ENCODE measurements at regions not wholly inside any gene's neighbourhood (a gene's known extent, or its start where the extent isn't known, plus 50 kb on each side); places are given as distances from the start of the nearest gene placed in this dataset.

DNA sequence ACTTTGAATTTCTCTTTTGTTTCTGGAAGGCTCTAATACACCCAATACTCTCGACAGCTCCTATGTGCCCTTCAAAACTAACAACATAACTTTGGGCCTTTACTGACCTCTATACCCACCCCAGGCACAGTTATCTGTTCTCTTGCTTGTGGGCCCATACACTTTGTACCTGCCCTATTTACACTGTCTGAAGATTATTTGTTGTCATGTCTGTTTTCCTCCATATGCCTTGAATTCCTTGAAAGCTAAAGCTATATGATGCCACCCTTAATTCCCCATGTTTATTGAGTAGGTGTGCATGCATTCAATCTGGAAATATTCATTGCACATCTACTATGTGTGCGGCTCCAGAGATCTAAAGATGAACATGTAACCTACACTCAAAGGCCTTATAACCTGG, 267.6 kb downstream of the PLPP3 start:
- no peak for FAIRE-seq

More for the DNA sequence above, 267.6 kb downstream of the PLPP3 start:
- Histone ChIP-seq H2AK5ac (ENCODE audit: low read depth, low read length) (no peak overlapping the region), H3K23ac (ENCODE audit: insufficient read length) (no peak overlapping the region), H3K9me3 (ENCODE audit: insufficient read depth in 2 of 2, low read depth in 1 of 2, low read length in 1 of 2) (peaks cover 0 to 3% of the 10 kb centered on the region in 2 experiments; a peak in 2 of 4 replicates), H3K9ac (replicated peaks in 1 of 4; ENCODE audit: extremely low read depth in 1 of 4, low read depth in 3 of 4, low read length in 3 of 4) (no peak overlapping the region), H4K8ac (ENCODE audit: extremely low read depth, insufficient read depth, low read length) (no peak overlapping the region), H3K4me2 (ENCODE audit: insufficient read depth in 1 of 2, low read depth in 2 of 2, low read length in 2 of 2) (no peak overlapping the region), H3K27me3 (replicated peaks in 1 of 4; ENCODE audit: control insufficient read depth in 3 of 4, extremely low read depth in 1 of 4, insufficient read depth in 3 of 4, low read length in 3 of 4) (no peaks in the 10 kb centered on the region), H3K14ac (ENCODE audit: insufficient read length) (no peak overlapping the region), H3K79me2 (ENCODE audit: control insufficient read depth in 1 of 2, insufficient read depth in 2 of 2, low read length in 2 of 2) (no peaks in the 10 kb centered on the region), H3K4me1 (replicated peaks in 1 of 4; ENCODE audit: control insufficient read depth in 3 of 4, insufficient read depth in 4 of 4, low read length in 3 of 4) (no peaks in the 10 kb centered on the region), H3K18ac (ENCODE audit: extremely low read depth, low read length) (no peak overlapping the region), H3K4me3 (ENCODE audit: extremely low read depth in 1 of 4, insufficient read depth in 2 of 4, low read depth in 3 of 4, low read length in 4 of 4) (no peak overlapping the region), H2AFZ (ENCODE audit: low read length) (no peak overlapping the region), H3K79me1 (ENCODE audit: low read depth, low read length) (no peaks in the 10 kb centered on the region), H4K20me1 (replicated peaks in 1 of 2; ENCODE audit: control insufficient read depth in 1 of 2, insufficient read depth in 2 of 2, low read length in 2 of 2) (no peaks in the 10 kb centered on the region), H3K4ac (replicated peaks; ENCODE audit: insufficient read length, low read depth, low read length) (no peak overlapping the region), H3K36me3 (ENCODE audit: control insufficient read depth in 2 of 4, insufficient read depth in 4 of 4, low read length in 3 of 4) (no peaks in the 10 kb centered on the region), H2BK120ac (replicated peaks; ENCODE audit: low read depth, low read length) (no peak overlapping the region), H2BK15ac (ENCODE audit: low read length) (no peak overlapping the region), H4K5ac (ENCODE audit: insufficient read length, low read depth, low read length) (no peak overlapping the region), H3K23me2 (ENCODE audit: low read depth, low read length) (no peaks in the 10 kb centered on the region), H2BK5ac (ENCODE audit: low read depth, low read length) (no peak overlapping the region), H3K56ac (replicated peaks; ENCODE audit: insufficient read length, low read depth, low read length) (no peak overlapping the region), H4K91ac (replicated peaks; ENCODE audit: insufficient read length, low read length) (no peak overlapping the region), H3K27ac (ENCODE audit: low read depth, low read length) (no peak overlapping the region), H2BK12ac (ENCODE audit: low read depth, low read length) (no peak overlapping the region), H2BK20ac (ENCODE audit: low read length) (no peak overlapping the region)
- ChIA-PET CTCF (ENCODE audit: partially characterized antibody) (interaction anchor here (0.6 kb wide), 1 partner anchor 33 kb away, joined by 3 read pairs; no protein-coding TSS in a partner anchor), POLR2A (ENCODE audit: partially characterized antibody) (no interaction called here)
- WGBS, 2 experiments (ENCODE audit: extremely low coverage in 1 of 2, insufficient coverage in 1 of 2, insufficient read length in 1 of 2, insufficient replicate concordance in 2 of 2, low coverage in 1 of 2, low lambda C conversion rate in 2 of 2, missing lambda C conversion rate in 1 of 2) = 86% methylated on average over 2 of the region's 2 CpGs; no CpG with 5 or more reads in 1 of the 2 experiments
- DNase-seq (ENCODE audit: low read depth in 1 of 2, low spot score in 2 of 2) = no peak
- no peak for TF ChIP-seq CHD2 (IDR thresholded peaks at IDR 0.05; ENCODE audit: low read length)
- TF ChIP-seq POU5F1 (IDR thresholded peaks at IDR 0.05; ENCODE audit: low read depth, low read length) = no peak
- TF ChIP-seq JUND (IDR thresholded peaks at IDR 0.05; ENCODE audit: low read length) = no peak
- TF ChIP-seq RBBP5 (IDR thresholded peaks at IDR 0.05; ENCODE audit: borderline replicate concordance, low read depth, low read length) = no peak
- TF ChIP-seq, protein P1, sequence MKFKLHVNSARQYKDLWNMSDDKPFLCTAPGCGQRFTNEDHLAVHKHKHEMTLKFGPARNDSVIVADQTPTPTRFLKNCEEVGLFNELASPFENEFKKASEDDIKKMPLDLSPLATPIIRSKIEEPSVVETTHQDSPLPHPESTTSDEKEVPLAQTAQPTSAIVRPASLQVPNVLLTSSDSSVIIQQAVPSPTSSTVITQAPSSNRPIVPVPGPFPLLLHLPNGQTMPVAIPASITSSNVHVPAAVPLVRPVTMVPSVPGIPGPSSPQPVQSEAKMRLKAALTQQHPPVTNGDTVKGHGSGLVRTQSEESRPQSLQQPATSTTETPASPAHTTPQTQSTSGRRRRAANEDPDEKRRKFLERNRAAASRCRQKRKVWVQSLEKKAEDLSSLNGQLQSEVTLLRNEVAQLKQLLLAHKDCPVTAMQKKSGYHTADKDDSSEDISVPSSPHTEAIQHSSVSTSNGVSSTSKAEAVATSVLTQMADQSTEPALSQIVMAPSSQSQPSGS (IDR thresholded peaks at IDR 0.05; ENCODE audit: low read length) = no peak
- TF ChIP-seq ZNF274 (IDR thresholded peaks at IDR 0.05; ENCODE audit: borderline replicate concordance, extremely low read depth, low read length) = no peak
